Hepatocyte (in vitro differentiated cells): ENCODE measurements at regions not wholly inside any gene's neighbourhood (a gene's known extent, or its start where the extent isn't known, plus 50 kb on each side); places are given as distances from the start of the nearest gene placed in this dataset.

Experiments
- DNase-seq: peaks from one replicate; pipeline ENCODE4 v3.0.0-alpha.2; 2016; ENCODE audit warnings: low spot score
- H2AFZ ChIP-seq: fragments of 200-600 bp; sonication (generic); 2 replicates; pipeline ENCODE4 v1.6.0; 2016; ENCODE audit warnings: antibody characterized with exemption, mild to moderate bottlenecking
- H3K27ac ChIP-seq: fragments of 200-600 bp; sonication (generic); 2 replicates; pipeline ENCODE4 v1.5.1; 2016; ENCODE audit warnings: mild to moderate bottlenecking
- H3K27me3 ChIP-seq: fragments of 200-600 bp; sonication (generic); 2 replicates; pipeline ENCODE4 v1.6.1; 2016
- H3K36me3 ChIP-seq: fragments of 200-600 bp; sonication (generic); replicated peaks from 2 replicates; pipeline ENCODE4 v1.5.1; 2016; ENCODE audit warnings: low read depth; ENCODE audit not compliant: insufficient read depth
- H3K4me1 ChIP-seq: fragments of 200-600 bp; sonication (generic); 2 replicates; pipeline ENCODE4 v1.5.1; 2016; ENCODE audit warnings: mild to moderate bottlenecking, moderate library complexity; ENCODE audit not compliant: insufficient read depth
- H3K4me2 ChIP-seq: fragments of 200-600 bp; sonication (generic); 2 replicates; pipeline ENCODE4 v1.6.0; 2016
- H3K4me3 ChIP-seq: fragments of 200-600 bp; sonication (generic); 2 replicates; pipeline ENCODE4 v1.5.1; 2016; ENCODE audit warnings: mild to moderate bottlenecking
- H3K79me2 ChIP-seq: fragments of 200-600 bp; sonication (generic); 2 replicates; pipeline ENCODE4 v1.6.0; 2017; ENCODE audit warnings: mild to moderate bottlenecking
- H3K9me2 ChIP-seq: fragments of 200-600 bp; sonication (generic); replicated peaks from 2 replicates; pipeline ENCODE4 v1.6.0; 2017; ENCODE audit warnings: mild to moderate bottlenecking; ENCODE audit not compliant: insufficient read depth
- H3K9me3 ChIP-seq: fragments of 200-600 bp; sonication (generic); 2 replicates; pipeline ENCODE4 v1.5.1; 2016; ENCODE audit warnings: low read depth, mild to moderate bottlenecking
- H4K20me1 ChIP-seq: fragments of 200-600 bp; sonication (generic); 2 replicates; pipeline ENCODE4 v1.6.0; 2016; ENCODE audit warnings: mild to moderate bottlenecking; ENCODE audit not compliant: insufficient read depth, poor library complexity, severe bottlenecking
- EZH2 ChIP-seq: fragments of 200-600 bp; sonication (generic); IDR thresholded peaks from 2 replicates; pipeline ENCODE4 v1.6.1; 2016; ENCODE audit warnings: antibody characterized with exemption, mild to moderate bottlenecking, borderline replicate concordance
- EZH2phosphoT487 ChIP-seq: fragments of 200-600 bp; sonication (generic); IDR thresholded peaks from one replicate; pipeline ENCODE4 v1.6.1; 2018; ENCODE audit warnings: antibody characterized with exemption, mild to moderate bottlenecking, low read depth, moderate library complexity; ENCODE audit not compliant: unreplicated experiment, severe bottlenecking
- WGBS: methylation state at CpG from one replicate; pipeline ENCODE4 v1.1.6; 2016; ENCODE audit warnings: low lambda C conversion rate; ENCODE audit errors: missing lambda C conversion rate; 5-methylcytosine and 5-hydroxymethylcytosine counted together
- TF ChIP-seq, protein P1 (sequence below): fragments of 200-600 bp; sonication (generic); IDR thresholded peaks from 2 replicates; pipeline ENCODE4 v1.5.1; 2016; ENCODE audit warnings: antibody characterized with exemption, mild to moderate bottlenecking; ENCODE audit not compliant: poor library complexity

DNA sequence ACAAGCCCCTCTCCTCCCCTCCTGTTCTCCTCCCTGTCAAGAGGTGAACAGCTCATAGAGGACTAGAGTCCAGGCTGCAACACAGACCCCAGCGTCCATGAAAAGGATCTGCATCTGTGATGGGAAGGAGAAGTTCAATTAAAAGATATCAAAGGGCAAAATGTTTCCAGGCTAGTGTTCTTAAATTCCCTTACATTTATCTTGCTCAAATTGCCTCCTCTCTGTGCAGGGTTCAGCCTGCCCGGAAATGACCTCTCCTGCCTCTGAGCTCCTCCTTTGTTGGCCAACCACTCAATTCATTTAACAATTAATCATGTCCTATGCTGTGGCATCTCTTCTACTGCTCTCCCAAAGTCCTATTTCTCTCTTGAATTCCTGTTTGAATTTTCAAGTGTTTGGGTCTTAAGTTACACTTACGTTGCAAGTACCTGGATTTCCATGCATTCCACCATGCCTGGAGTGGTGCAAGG, 105.3 kb downstream of the TSN start:
- Histone ChIP-seq H3K9me3 (no peaks in the 10 kb centered on the region), H3K27ac (no peak overlapping the region), H4K20me1 (no peaks in the 10 kb centered on the region), H2AFZ (no peak overlapping the region), H3K4me3 (no peak overlapping the region), H3K4me1 (no peaks in the 10 kb centered on the region), H3K79me2 (no peaks in the 10 kb centered on the region), H3K9me2 (no peaks in the 10 kb centered on the region), H3K4me2 (no peak overlapping the region), H3K27me3 (no peaks in the 10 kb centered on the region), H3K36me3 (no peaks in the 10 kb centered on the region)
- no peak for TF ChIP-seq EZH2
- TF ChIP-seq EZH2phosphoT487, result no peak
- TF ChIP-seq, protein P1, sequence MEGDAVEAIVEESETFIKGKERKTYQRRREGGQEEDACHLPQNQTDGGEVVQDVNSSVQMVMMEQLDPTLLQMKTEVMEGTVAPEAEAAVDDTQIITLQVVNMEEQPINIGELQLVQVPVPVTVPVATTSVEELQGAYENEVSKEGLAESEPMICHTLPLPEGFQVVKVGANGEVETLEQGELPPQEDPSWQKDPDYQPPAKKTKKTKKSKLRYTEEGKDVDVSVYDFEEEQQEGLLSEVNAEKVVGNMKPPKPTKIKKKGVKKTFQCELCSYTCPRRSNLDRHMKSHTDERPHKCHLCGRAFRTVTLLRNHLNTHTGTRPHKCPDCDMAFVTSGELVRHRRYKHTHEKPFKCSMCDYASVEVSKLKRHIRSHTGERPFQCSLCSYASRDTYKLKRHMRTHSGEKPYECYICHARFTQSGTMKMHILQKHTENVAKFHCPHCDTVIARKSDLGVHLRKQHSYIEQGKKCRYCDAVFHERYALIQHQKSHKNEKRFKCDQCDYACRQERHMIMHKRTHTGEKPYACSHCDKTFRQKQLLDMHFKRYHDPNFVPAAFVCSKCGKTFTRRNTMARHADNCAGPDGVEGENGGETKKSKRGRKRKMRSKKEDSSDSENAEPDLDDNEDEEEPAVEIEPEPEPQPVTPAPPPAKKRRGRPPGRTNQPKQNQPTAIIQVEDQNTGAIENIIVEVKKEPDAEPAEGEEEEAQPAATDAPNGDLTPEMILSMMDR, result no peak
- DNase-seq, result no peak
- WGBS, result 76% methylated on average over 3 of the region's 3 CpGs

DNA sequence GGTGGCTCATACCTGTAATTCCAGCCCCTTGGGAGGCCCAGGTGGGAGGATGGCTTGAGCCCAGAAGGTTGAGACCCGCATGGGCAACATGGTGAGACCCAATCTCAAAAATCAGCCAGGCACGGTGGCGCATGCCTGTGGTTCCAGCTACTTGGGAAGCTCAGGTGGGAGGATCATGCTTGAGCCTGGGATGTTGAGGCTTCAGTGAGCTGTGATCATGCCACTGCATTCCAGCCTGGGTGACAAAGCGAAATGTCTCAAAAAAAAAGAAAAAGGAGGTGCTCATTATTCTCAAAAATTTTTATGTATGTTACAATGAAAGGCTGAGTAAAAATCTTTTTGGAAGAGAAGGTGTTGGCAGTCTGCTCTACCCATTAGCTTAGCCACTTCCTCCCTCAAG, 106.8 kb downstream of the TSN start:
- no peaks in the 10 kb centered on the region for H3K9me2 ChIP-seq
- H3K4me3 ChIP-seq, result no peak overlapping the region
- WGBS, result 94% methylated on average over 4 of the region's 4 CpGs
- H4K20me1 ChIP-seq, result no peaks in the 10 kb centered on the region
- H3K27ac ChIP-seq, result no peak overlapping the region
- H3K79me2 ChIP-seq, result no peaks in the 10 kb centered on the region
- H3K9me3 ChIP-seq, result no peaks in the 10 kb centered on the region
- no peaks in the 10 kb centered on the region for H3K27me3 ChIP-seq
- no peak overlapping the region for H3K4me2 ChIP-seq
- no peak overlapping the region for H2AFZ ChIP-seq
- H3K4me1 ChIP-seq, result no peaks in the 10 kb centered on the region
- TF ChIP-seq EZH2phosphoT487, result no peak
- TF ChIP-seq EZH2, result no peak
- TF ChIP-seq, protein P1, result no peak
- no peaks in the 10 kb centered on the region for H3K36me3 ChIP-seq
- no peak for DNase-seq

DNA sequence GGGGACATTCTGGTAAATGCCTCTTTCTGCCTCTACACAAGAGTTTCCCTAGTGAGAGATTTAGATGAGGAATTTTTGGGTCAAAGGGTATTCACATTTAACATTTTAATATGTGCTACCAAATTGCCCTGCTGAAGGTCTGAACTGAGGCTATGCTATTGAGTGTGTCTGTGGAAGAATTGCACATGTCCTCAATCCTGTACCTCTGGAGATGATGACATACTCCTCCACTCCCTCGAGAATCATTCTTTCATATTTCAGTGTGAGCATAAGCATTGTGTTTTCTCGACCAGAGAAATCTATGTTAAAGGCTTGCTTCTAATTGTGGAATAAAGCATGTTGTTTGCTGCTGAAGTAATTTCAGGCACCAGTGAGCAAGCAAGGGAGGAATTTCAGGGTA, 110.5 kb downstream of the TSN start:
- Histone ChIP-seq H3K4me3 (no peak overlapping the region), H3K4me1 (no peaks in the 10 kb centered on the region), H3K27me3 (no peaks in the 10 kb centered on the region), H3K36me3 (no peaks in the 10 kb centered on the region), H2AFZ (no peak overlapping the region), H3K79me2 (no peaks in the 10 kb centered on the region), H3K27ac (no peak overlapping the region), H4K20me1 (no peaks in the 10 kb centered on the region), H3K9me2 (no peaks in the 10 kb centered on the region), H3K9me3 (no peaks in the 10 kb centered on the region), H3K4me2 (no peak overlapping the region)
- no peak for DNase-seq
- 78% methylated on average over 1 of the region's 2 CpGs for WGBS
- TF ChIP-seq, protein P1, result no peak
- TF ChIP-seq EZH2 (no peak), EZH2phosphoT487 (no peak)

DNA sequence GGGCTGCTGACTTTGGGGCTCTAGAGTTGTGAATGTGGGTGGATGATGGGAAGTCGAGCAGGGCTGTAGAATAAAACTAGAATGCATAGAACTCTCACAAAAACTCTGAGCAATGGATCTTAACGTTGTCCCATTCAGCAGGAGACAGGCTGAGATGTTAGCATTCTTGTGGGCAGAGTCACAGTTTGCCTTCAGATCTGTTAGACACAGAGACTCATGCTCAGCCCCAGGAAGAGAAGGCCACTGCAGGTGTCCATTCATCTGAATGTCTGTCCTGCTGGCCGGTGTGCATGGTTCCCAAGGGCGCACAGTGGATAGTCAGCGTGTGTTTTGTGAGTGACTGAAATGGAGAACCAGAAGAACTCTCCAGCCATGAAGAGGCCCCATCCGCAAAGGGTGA, 111.3 kb downstream of the TSN start:
- H3K36me3 ChIP-seq, result no peaks in the 10 kb centered on the region
- no peak overlapping the region for H3K4me3 ChIP-seq
- no peak overlapping the region for H2AFZ ChIP-seq
- no peak for DNase-seq
- H3K9me3 ChIP-seq, result no peaks in the 10 kb centered on the region
- no peak overlapping the region for H3K4me2 ChIP-seq
- H3K4me1 ChIP-seq, result no peaks in the 10 kb centered on the region
- no peaks in the 10 kb centered on the region for H3K79me2 ChIP-seq
- no peaks in the 10 kb centered on the region for H3K27me3 ChIP-seq
- H3K9me2 ChIP-seq, result no peaks in the 10 kb centered on the region
- no peaks in the 10 kb centered on the region for H4K20me1 ChIP-seq
- no peak for TF ChIP-seq EZH2phosphoT487
- TF ChIP-seq, protein P1, result no peak
- no peak for TF ChIP-seq EZH2
- WGBS, result 94% methylated on average over 6 of the region's 6 CpGs
- H3K27ac ChIP-seq, result no peak overlapping the region
